ENCODE measurements at regions not wholly inside any gene's neighbourhood (a gene's known extent, or its start where the extent isn't known, plus 50 kb on each side); places are given as distances from the start of the nearest gene placed in this dataset.

GRCh38 chr3:40980467-40980866 is 218.8 kb upstream of the CTNNB1 start:
- Mint-ChIP-seq H3K4me3 (no peak overlapping the region), H3K27ac (no peak overlapping the region), H3K36me3 (ENCODE audit: insufficient read depth in 1 of 3, low read depth in 3 of 3) (no peaks in the 10 kb centered on the region), H3K9me3 (no peaks in the 10 kb centered on the region), H3K4me1 (peaks cover 3 to 7% of the 10 kb centered on the region in 2 experiments; a peak in 1 of 4 replicates), H3K27me3 (ENCODE audit: low read depth) (no peaks in the 10 kb centered on the region)
- Histone ChIP-seq H4K91ac (ENCODE audit: insufficient read length, low read depth, low read length) (no peak overlapping the region), H2BK15ac (ENCODE audit: low read depth, low read length) (no peak overlapping the region), H4K8ac (replicated peaks; ENCODE audit: insufficient read length, low read depth, low read length) (no peak overlapping the region), H2AFZ (ENCODE audit: low read length) (no peak overlapping the region), H3K4me1 (ENCODE audit: insufficient read depth, low read length) (peaks cover 3% of the 10 kb centered on the region; the same call in 1 of the 2 replicates), H3K14ac (ENCODE audit: insufficient read depth, low read length) (no peak overlapping the region), H3K9me3 (ENCODE audit: control insufficient read depth, low read depth, low read length) (no peaks in the 10 kb centered on the region), H2BK12ac (ENCODE audit: insufficient read length, low read depth, low read length) (no peak overlapping the region), H3K27me3 (ENCODE audit: insufficient read depth, low read length) (no peaks in the 10 kb centered on the region), H3K18ac (ENCODE audit: insufficient read length, low read depth, low read length) (no peak overlapping the region), H2BK20ac (ENCODE audit: low read depth, low read length, poor library complexity, severe bottlenecking) (no peak overlapping the region), H3K23ac (ENCODE audit: insufficient read length, low read depth, low read length) (no peak overlapping the region), H2AK5ac (ENCODE audit: insufficient read length, low read length) (no peak overlapping the region), H3K79me1 (ENCODE audit: insufficient read depth, low read depth, low read length, poor library complexity, severe bottlenecking) (no peaks in the 10 kb centered on the region), H4K20me1 (ENCODE audit: control insufficient read depth, insufficient read depth, insufficient read length) (no peaks in the 10 kb centered on the region), H3K9ac (ENCODE audit: extremely low read depth, insufficient read length, low read length) (no peak overlapping the region), H2BK120ac (ENCODE audit: low read depth, low read length, poor library complexity, severe bottlenecking) (no peak overlapping the region), H4K5ac (ENCODE audit: insufficient read length, low read depth, low read length) (no peak overlapping the region), H3K27ac (ENCODE audit: insufficient read length, low read depth, low read length) (no peak overlapping the region), H3K56ac (ENCODE audit: insufficient read length, low read depth, low read length) (no peak overlapping the region), H3K4me2 (ENCODE audit: insufficient read depth, insufficient read length, low read length) (no peak overlapping the region), H3T11ph (ENCODE audit: low read length) (no peak overlapping the region), H3K79me2 (ENCODE audit: insufficient read depth, low read length) (no peaks in the 10 kb centered on the region), H2BK5ac (ENCODE audit: insufficient read length, low read length) (no peak overlapping the region), H3K23me2 (ENCODE audit: insufficient read length, low read depth, low read length, poor library complexity, severe bottlenecking) (no peaks in the 10 kb centered on the region), H3K4ac (ENCODE audit: low read depth, low read length) (no peak overlapping the region)
- no peak for DNase-seq
- WGBS (ENCODE audit: extremely low coverage, insufficient read length, low lambda C conversion rate), result no CpG with 5 or more reads among the region's 4 CpGs
- TF ChIP-seq CTCF (conservative IDR thresholded peaks at IDR 0.05), result no peak

Measured in H9 (cell line).